Omental fat pad (tissue), 3 donors: ENCODE measurements at regions not wholly inside any gene's neighbourhood (a gene's known extent, or its start where the extent isn't known, plus 50 kb on each side); places are given as distances from the start of the nearest gene placed in this dataset.

ENCODE experiments used
- ATAC-seq: fragments of 150-250 bp; one replicate; pipeline ENCODE4 v1.9.1; 2016; ENCODE audit warnings: mild to moderate bottlenecking, moderate library complexity; ENCODE audit not compliant: low FRiP score
- DNase-seq: peaks from one replicate; pipeline ENCODE4 v3.0.0-alpha.2; 2019; ENCODE audit warnings: low spot score
- CTCF ChIP-seq, 3 donors: fragments of 450-650 bp; IDR thresholded peaks; one replicate each; pipeline ENCODE4 v1.5.1; 2016 to 2017; ENCODE audit warnings: antibody characterized with exemption in 3 of 3, mild to moderate bottlenecking in 3 of 3, moderate library complexity in 2 of 3

GRCh38 chr9:1442105-1442504 is 391.9 kb downstream of the DMRT2 start:
- TF ChIP-seq CTCF (IDR thresholded peaks at IDR 0.05) = no peak
- ATAC-seq (no peak), DNase-seq (no peak)

DNA sequence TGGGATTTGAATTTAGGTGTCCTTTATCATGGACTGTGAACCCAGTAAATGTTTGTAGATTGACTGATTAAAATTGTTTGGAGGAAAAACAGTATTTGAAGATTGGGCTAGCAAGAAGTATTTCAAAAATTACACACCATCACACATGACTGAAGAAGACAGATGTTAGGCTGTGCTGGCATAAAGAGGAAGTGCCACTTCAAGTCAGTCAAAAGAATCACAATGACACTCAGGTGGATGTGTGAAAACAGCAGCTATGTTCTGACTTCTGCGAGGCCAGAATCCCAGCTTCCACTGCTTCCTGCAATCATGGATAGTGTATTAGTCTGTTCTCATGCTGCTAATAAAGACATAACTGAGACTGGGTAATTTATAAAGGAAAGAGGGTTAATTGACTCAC is 393.3 kb downstream of the DMRT2 start:
- DNase-seq (no peak), ATAC-seq (no peak)
- TF ChIP-seq CTCF (IDR thresholded peaks at IDR 0.05) = no peak

GRCh38 chr9:1446671-1447070 is 396.5 kb downstream of the DMRT2 start:
- DNase-seq = no peak
- TF ChIP-seq CTCF (IDR thresholded peaks at IDR 0.05) = no peak
- ATAC-seq = no peak

DNA sequence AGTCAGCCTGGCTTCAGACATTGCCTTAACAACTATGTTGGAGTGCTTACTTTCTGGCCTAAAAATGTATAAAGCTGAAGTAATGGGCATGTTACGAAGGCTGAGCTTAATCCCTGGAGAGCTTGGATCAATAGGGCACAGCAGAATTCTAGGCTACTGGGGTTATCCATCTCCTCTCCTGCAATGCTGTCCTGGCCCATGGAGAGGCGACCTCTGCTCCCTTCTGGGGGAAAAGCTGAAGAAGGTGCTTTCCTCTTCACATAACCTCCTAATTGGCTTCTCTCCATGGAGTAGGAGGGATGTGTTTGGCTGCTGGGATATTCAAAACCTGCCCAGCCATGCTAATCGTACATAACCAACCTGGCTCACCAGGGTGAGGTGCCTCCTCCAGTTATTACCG is 403.5 kb downstream of the DMRT2 start:
- TF ChIP-seq CTCF (IDR thresholded peaks at IDR 0.05) = no peak
- ATAC-seq (no peak), DNase-seq (no peak)

- no peak for TF ChIP-seq CTCF (IDR thresholded peaks at IDR 0.05)
- ATAC-seq (no peak), DNase-seq (no peak)
Observed at GRCh38 chr9:1454211-1454610, 404.1 kb downstream of the DMRT2 start.

DNA sequence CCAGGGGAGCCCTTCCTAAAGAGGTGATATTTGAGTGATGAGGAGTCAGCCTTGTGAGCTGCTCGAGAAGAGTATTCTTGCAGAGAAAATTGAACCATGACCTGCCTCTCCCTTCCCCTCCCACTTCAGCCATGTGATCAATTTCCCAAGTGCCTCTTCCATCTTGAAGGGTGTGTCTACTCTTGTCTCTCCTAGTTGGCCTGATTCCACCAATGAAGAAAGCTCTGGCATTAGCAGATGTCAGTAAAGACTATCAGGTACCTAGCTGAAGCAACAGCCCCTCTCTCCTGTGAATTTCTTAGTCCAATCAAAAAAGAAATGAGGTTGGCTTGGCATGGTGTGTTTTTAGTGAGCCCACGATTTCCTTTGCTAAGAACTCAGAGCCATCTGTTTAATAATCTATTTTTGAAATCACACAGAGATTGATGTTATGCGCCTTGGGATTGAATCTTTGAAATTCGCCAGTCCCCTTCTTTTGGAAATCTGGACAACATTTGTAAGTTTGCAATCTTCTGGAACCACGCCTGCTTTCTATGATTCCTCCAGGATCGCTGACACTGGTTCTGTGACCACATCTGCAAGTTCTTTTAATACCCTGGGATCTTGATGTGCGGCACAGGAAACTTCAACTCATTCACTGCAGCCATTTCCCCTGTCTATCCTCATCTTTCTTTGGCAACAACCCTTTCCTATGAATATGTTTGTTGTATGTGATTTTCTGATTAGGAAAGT is 404.6 kb downstream of the DMRT2 start:
- TF ChIP-seq CTCF (IDR thresholded peaks at IDR 0.05) = no peak
- no peak for ATAC-seq
- no peak for DNase-seq

- DNase-seq (no peak), ATAC-seq (no peak)
- TF ChIP-seq CTCF (IDR thresholded peaks at IDR 0.05) = no peak
Observed at GRCh38 chr9:1455766-1456165, 405.6 kb downstream of the DMRT2 start.
